ENCODE measurements at regions not wholly inside any gene's neighbourhood (a gene's known extent, or its start where the extent isn't known, plus 50 kb on each side); places are given as distances from the start of the nearest gene placed in this dataset.

- no peak for TF ChIP-seq CTCF (IDR thresholded peaks at IDR 0.05; ENCODE audit: control insufficient read depth, insufficient read depth, low read depth, low read length, missing control alignments)
- H3K4me3 ChIP-seq (ENCODE audit: control insufficient read depth, low read depth, low read length) = no peak overlapping the region
- DNase-seq (ENCODE audit: low read depth) = no peak
These were observed 115.9 kb upstream of the BDNF start for GRCh38 chr11:27816197-27816596.

GRCh38 chr11:27812341-27812740 is 112.1 kb upstream of the BDNF start:
- no peak overlapping the region for H3K4me3 ChIP-seq (ENCODE audit: control insufficient read depth, low read depth, low read length)
- DNase-seq (ENCODE audit: low read depth) = peak; percentile 7
- no peak for TF ChIP-seq CTCF (IDR thresholded peaks at IDR 0.05; ENCODE audit: control insufficient read depth, insufficient read depth, low read depth, low read length, missing control alignments)

GRCh38 chr11:27807596-27807995 is 107.3 kb upstream of the BDNF start:
- TF ChIP-seq CTCF (IDR thresholded peaks at IDR 0.05; ENCODE audit: control insufficient read depth, insufficient read depth, low read depth, low read length, missing control alignments) = no peak
- DNase-seq (ENCODE audit: low read depth) = peak; percentile 61
- no peak overlapping the region for H3K4me3 ChIP-seq (ENCODE audit: control insufficient read depth, low read depth, low read length)

- TF ChIP-seq CTCF (IDR thresholded peaks at IDR 0.05; ENCODE audit: control insufficient read depth, insufficient read depth, low read depth, low read length, missing control alignments) = no peak
- no peak for DNase-seq (ENCODE audit: low read depth)
- no peak overlapping the region for H3K4me3 ChIP-seq (ENCODE audit: control insufficient read depth, low read depth, low read length)
These were observed 105.9 kb upstream of the BDNF start for GRCh38 chr11:27806122-27806521.

DNA sequence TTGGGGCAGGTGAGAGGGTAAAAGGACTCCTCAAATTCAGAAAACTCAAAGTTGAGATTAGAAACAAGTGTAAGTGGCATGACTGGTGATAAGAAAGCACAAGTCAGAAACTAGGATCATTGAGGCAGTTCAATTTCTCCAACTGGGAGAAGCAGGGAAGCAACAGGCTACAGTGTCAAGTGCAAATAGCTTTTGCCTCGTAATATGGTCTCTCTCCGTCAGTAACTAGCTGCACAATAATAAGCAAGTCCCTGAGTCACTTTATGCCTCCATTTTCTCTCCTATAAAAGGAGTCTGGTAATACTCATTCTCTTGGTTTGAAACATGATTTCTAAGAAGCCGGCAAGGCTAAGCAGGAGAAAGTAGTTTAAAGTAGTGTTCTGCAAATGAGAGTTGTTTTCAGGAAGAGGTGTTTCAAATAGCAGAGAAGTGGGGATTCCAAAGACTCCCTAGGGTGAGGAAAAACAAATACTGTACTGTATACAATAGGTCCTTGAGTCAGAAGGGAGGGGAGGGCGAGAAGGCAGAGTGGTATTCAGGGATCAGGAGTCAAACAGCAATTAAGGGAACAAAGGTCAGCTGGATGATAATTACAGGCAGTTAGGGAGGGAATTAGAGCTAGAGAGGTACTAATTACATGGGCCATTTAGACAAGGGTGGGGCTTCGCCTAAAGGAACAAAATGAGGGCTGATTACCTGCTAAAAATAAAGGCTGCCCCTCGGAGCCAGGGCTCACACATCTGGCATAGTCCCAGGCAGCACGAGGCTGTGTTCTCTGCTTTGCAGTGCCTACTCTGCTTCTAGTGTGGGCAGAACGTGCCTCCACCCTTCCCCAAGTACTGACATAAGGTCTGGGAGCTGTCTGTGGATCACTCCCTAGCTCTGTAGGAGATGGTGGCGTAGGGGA is 96.0 kb upstream of the BDNF start:
- no peak overlapping the region for H3K4me3 ChIP-seq (ENCODE audit: control insufficient read depth, low read depth, low read length)
- no peak for DNase-seq (ENCODE audit: low read depth)
- TF ChIP-seq CTCF (IDR thresholded peaks at IDR 0.05; ENCODE audit: control insufficient read depth, insufficient read depth, low read depth, low read length, missing control alignments) = no peak

- no peak for DNase-seq (ENCODE audit: low read depth)
- H3K4me3 ChIP-seq (ENCODE audit: control insufficient read depth, low read depth, low read length) = no peak overlapping the region
- TF ChIP-seq CTCF (IDR thresholded peaks at IDR 0.05; ENCODE audit: control insufficient read depth, insufficient read depth, low read depth, low read length, missing control alignments) = no peak
These were observed 86.6 kb upstream of the BDNF start for GRCh38 chr11:27786864-27787263.
